ENCODE measurements at regions not wholly inside any gene's neighbourhood (a gene's known extent, or its start where the extent isn't known, plus 50 kb on each side); places are given as distances from the start of the nearest gene placed in this dataset.

- H3K36me3 ChIP-seq = no peaks in the 10 kb centered on the region
- DNase-seq = no peak
- no peaks in the 10 kb centered on the region for H3K4me1 ChIP-seq
- no peak for TF ChIP-seq POLR2AphosphoS5 (IDR thresholded peaks at IDR 0.05)
- no peak for TF ChIP-seq POLR2A (IDR thresholded peaks at IDR 0.05)
- TF ChIP-seq, protein P1, sequence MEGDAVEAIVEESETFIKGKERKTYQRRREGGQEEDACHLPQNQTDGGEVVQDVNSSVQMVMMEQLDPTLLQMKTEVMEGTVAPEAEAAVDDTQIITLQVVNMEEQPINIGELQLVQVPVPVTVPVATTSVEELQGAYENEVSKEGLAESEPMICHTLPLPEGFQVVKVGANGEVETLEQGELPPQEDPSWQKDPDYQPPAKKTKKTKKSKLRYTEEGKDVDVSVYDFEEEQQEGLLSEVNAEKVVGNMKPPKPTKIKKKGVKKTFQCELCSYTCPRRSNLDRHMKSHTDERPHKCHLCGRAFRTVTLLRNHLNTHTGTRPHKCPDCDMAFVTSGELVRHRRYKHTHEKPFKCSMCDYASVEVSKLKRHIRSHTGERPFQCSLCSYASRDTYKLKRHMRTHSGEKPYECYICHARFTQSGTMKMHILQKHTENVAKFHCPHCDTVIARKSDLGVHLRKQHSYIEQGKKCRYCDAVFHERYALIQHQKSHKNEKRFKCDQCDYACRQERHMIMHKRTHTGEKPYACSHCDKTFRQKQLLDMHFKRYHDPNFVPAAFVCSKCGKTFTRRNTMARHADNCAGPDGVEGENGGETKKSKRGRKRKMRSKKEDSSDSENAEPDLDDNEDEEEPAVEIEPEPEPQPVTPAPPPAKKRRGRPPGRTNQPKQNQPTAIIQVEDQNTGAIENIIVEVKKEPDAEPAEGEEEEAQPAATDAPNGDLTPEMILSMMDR (IDR thresholded peaks at IDR 0.05) = no peak
- TF ChIP-seq EP300 (IDR thresholded peaks at IDR 0.05) = no peak
- 79 to 88% (median 85%) methylated on average over 2 of the region's 2 CpGs for WGBS, 5 donors
- peaks cover 0 to 10% (median 7%) of the 10 kb centered on the region in 4 donors for H3K9me3 ChIP-seq
- no peak overlapping the region for H3K27ac ChIP-seq
- H3K27me3 ChIP-seq = no peaks in the 10 kb centered on the region
- intact Hi-C loops (cut with DNase I; ENCODE audit: low total_unique reads) = no loop called here
- no peak overlapping the region for H3K4me3 ChIP-seq
Observed at GRCh38 chr7:24492576-24492975, 80.7 kb upstream of the PALS2 start.

DNA sequence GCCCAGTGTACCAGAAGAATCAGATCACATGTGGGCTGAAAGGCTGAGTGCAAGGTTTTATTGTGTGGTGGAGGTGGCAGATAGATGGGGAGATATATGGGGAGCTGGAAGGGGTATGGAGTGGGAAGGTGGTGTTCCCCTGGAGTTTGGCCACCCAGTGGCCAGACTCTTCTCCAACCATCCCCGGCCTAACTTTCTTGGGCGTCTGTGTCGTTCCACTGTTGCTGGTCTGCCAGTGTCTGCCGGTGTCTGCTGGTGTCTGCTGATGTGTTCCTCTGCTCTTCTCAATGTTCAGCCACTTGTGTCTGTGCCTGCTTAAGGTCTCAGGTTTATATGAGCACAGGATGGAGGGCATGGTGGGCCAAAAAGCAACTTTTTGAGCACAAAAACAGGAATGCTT is 78.4 kb upstream of the PALS2 start:
- Histone ChIP-seq H3K4me1 (no peaks in the 10 kb centered on the region), H3K27me3 (no peaks in the 10 kb centered on the region), H3K9me3 (peaks cover 0 to 10% (median 7%) of the 10 kb centered on the region in 4 donors), H3K27ac (no peak overlapping the region), H3K36me3 (no peaks in the 10 kb centered on the region), H3K4me3 (no peak overlapping the region)
- intact Hi-C loops (cut with DNase I; ENCODE audit: low total_unique reads) = no loop called here
- 89 to 100% (median 94%) methylated on average over 4 of the region's 4 CpGs for WGBS, 5 donors
- TF ChIP-seq EP300 (IDR thresholded peaks at IDR 0.05) (no peak), POLR2AphosphoS5 (IDR thresholded peaks at IDR 0.05) (no peak), POLR2A (IDR thresholded peaks at IDR 0.05) (no peak)
- TF ChIP-seq, protein P1 (IDR thresholded peaks at IDR 0.05) = no peak
- DNase-seq = no peak

- Histone ChIP-seq H3K9me3 (peaks cover 0 to 10% (median 7%) of the 10 kb centered on the region in 4 donors), H3K4me1 (peaks cover 0 to 1% (median 0%) of the 10 kb centered on the region in 4 donors), H3K4me3 (no peak overlapping the region), H3K36me3 (no peaks in the 10 kb centered on the region), H3K27ac (no peak overlapping the region), H3K27me3 (no peaks in the 10 kb centered on the region)
- 80 to 90% (median 83%) methylated on average over 2 of the region's 2 CpGs for WGBS, 5 donors
- no peak for TF ChIP-seq EP300 (IDR thresholded peaks at IDR 0.05)
- TF ChIP-seq, protein P1 (IDR thresholded peaks at IDR 0.05) = no peak
- no peak for TF ChIP-seq POLR2A (IDR thresholded peaks at IDR 0.05)
- TF ChIP-seq POLR2AphosphoS5 (IDR thresholded peaks at IDR 0.05) = no peak
- no peak for DNase-seq
- intact Hi-C loops (cut with DNase I; ENCODE audit: low total_unique reads) = no loop called here
Observed at GRCh38 chr7:24496036-24496435, 77.2 kb upstream of the PALS2 start.

DNA sequence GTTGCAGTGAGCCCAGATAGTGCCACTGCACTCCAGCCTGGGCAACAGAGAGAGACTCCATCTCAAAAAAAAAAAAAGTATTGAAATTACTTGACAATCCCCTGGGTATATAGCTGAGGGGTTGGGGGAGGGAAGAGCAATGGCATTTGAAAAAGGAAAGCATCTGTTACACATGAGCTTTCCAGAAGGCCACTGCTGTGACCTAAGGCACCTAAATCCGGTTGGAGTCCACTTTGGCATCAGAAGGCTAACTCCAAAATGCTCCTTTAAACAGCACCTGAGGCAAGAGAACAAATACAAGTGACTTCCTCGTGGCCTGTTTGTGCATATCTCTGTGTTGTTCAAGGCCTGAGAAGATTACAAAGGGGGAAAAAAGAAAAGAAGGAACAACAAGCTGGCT is 74.8 kb upstream of the PALS2 start:
- Histone ChIP-seq H3K4me1 (peaks cover 0 to 2% (median 0%) of the 10 kb centered on the region in 4 donors), H3K4me3 (no peak overlapping the region), H3K27me3 (no peaks in the 10 kb centered on the region), H3K36me3 (no peaks in the 10 kb centered on the region), H3K27ac (no peak overlapping the region), H3K9me3 (peaks cover 0 to 10% (median 7%) of the 10 kb centered on the region in 4 donors)
- no peak for TF ChIP-seq POLR2A (IDR thresholded peaks at IDR 0.05)
- TF ChIP-seq EP300 (IDR thresholded peaks at IDR 0.05) = no peak
- TF ChIP-seq, protein P1 (IDR thresholded peaks at IDR 0.05) = no peak
- no peak for TF ChIP-seq POLR2AphosphoS5 (IDR thresholded peaks at IDR 0.05)
- intact Hi-C loops (cut with DNase I; ENCODE audit: low total_unique reads) = no loop called here
- no peak for DNase-seq
- WGBS, 5 donors = 14 to 43% (median 30%) methylated on average over 2 of the region's 2 CpGs

Measured in stomach (tissue), 8 donors.